ENCODE measurements at regions not wholly inside any gene's neighbourhood (a gene's known extent, or its start where the extent isn't known, plus 50 kb on each side); places are given as distances from the start of the nearest gene placed in this dataset.

- Histone ChIP-seq H3K9me3 (no peaks in the 10 kb centered on the region), H3K27me3 (replicated peaks in 1 of 7) (no peaks in the 10 kb centered on the region), H3K4me3 (no peak overlapping the region), H3K36me3 (no peaks in the 10 kb centered on the region), H3K4me1 (no peaks in the 10 kb centered on the region), H3K27ac (no peak overlapping the region)
- 79 to 90% (median 83%) methylated on average over 2 of the region's 2 CpGs for WGBS, 5 donors
- no peak for DNase-seq
- TF ChIP-seq POLR2A (IDR thresholded peaks at IDR 0.05) (no peak), POLR2AphosphoS5 (IDR thresholded peaks at IDR 0.05) (no peak)
- TF ChIP-seq, protein P1, sequence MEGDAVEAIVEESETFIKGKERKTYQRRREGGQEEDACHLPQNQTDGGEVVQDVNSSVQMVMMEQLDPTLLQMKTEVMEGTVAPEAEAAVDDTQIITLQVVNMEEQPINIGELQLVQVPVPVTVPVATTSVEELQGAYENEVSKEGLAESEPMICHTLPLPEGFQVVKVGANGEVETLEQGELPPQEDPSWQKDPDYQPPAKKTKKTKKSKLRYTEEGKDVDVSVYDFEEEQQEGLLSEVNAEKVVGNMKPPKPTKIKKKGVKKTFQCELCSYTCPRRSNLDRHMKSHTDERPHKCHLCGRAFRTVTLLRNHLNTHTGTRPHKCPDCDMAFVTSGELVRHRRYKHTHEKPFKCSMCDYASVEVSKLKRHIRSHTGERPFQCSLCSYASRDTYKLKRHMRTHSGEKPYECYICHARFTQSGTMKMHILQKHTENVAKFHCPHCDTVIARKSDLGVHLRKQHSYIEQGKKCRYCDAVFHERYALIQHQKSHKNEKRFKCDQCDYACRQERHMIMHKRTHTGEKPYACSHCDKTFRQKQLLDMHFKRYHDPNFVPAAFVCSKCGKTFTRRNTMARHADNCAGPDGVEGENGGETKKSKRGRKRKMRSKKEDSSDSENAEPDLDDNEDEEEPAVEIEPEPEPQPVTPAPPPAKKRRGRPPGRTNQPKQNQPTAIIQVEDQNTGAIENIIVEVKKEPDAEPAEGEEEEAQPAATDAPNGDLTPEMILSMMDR (IDR thresholded peaks at IDR 0.05 in 8 of 11, conservative IDR thresholded peaks at IDR 0.05 in 3 of 11), result no peak
- intact Hi-C loops (cut with DNase I; ENCODE audit: low total_unique reads), result no loop called here
Measured at GRCh38 chr3:147575391-147575790, 166.2 kb downstream of the ZIC1 start.

DNA sequence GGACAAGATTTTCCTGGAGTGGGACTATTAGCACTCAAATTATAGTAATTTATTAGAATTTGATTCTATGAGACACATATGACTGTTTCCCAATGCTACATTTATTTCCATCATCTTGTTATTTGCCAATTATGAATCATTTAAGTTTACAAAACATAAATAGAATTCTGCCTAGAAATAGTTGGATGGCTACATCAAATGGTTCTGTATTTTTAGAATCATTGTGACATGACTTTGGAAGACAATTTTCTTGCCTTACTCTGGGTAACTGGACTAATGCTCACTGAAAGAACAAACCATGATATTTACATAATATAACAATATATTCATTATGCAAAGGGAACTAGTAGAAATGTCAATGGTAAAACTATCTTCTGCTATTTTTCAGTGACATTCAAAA lies 173.5 kb downstream of the ZIC1 start:
- Histone ChIP-seq H3K9me3 (peaks cover 0 to 7% (median 0%) of the 10 kb centered on the region in 8 donors), H3K27me3 (replicated peaks in 1 of 7) (no peaks in the 10 kb centered on the region), H3K4me3 (no peak overlapping the region), H3K27ac (no peak overlapping the region), H3K36me3 (no peaks in the 10 kb centered on the region), H3K4me1 (no peaks in the 10 kb centered on the region)
- no peak for TF ChIP-seq POLR2AphosphoS5 (IDR thresholded peaks at IDR 0.05)
- TF ChIP-seq, protein P1 (IDR thresholded peaks at IDR 0.05 in 8 of 11, conservative IDR thresholded peaks at IDR 0.05 in 3 of 11), result no peak
- TF ChIP-seq POLR2A (IDR thresholded peaks at IDR 0.05), result no peak
- intact Hi-C loops (cut with DNase I; ENCODE audit: low total_unique reads), result no loop called here
- no peak for DNase-seq

DNA sequence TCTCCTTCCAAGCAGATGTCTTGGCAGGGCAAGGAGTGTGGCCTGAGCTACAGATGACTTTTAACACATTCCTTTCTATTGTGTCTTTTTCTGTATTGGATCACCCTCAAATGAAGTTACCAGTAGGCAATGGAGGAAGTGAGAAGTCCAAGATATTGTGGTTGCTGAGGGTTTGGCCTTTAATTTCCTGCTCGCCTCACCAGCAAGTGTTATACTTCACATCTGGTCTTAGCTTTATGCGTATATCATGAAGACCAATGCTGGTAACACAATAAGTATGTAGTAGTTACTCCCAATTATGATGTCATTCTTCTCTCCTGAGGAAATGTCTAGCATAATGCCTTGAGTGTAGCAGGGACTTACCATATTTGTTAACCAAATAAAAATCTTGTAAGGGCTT lies 179.9 kb downstream of the ZIC1 start:
- Histone ChIP-seq H3K27me3 (replicated peaks in 1 of 7) (no peaks in the 10 kb centered on the region), H3K27ac (no peak overlapping the region), H3K36me3 (no peaks in the 10 kb centered on the region), H3K9me3 (peaks cover 0 to 11% (median 2%) of the 10 kb centered on the region in 8 donors), H3K4me1 (no peaks in the 10 kb centered on the region), H3K4me3 (no peak overlapping the region)
- no peak for TF ChIP-seq POLR2AphosphoS5 (IDR thresholded peaks at IDR 0.05)
- no peak for TF ChIP-seq POLR2A (IDR thresholded peaks at IDR 0.05)
- TF ChIP-seq, protein P1 (IDR thresholded peaks at IDR 0.05 in 8 of 11, conservative IDR thresholded peaks at IDR 0.05 in 3 of 11), result no peak
- DNase-seq, result no peak
- intact Hi-C loops (cut with DNase I; ENCODE audit: low total_unique reads), result no loop called here
- 82 to 89% (median 85%) methylated on average over 2 of the region's 2 CpGs for WGBS, 5 donors

DNA sequence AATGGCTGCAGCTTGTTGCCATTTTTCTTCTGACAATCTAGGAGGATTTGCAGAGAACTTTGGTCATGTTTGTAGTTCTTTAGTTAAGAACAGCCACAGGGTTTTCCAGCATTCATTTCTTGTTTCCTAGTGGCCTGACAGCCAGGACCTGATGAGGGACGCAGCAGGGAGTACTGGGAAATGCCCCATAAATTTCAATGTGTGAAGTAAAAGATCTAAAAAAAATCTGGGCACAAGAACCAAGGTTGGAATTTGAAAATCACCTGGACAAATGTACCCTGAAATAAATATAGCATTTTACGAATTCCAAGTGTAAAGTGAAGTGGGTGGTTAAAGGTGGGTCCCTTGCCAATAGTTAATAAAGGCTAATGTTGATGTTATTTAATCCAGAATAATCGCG lies 195.0 kb downstream of the ZIC1 start:
- H3K27ac ChIP-seq, result no peak overlapping the region
- intact Hi-C loops (cut with DNase I; ENCODE audit: low total_unique reads), result no loop called here
- peaks cover 0 to 15% (median 6%) of the 10 kb centered on the region in 8 donors for H3K9me3 ChIP-seq
- H3K4me3 ChIP-seq, result no peak overlapping the region
- 72 to 81% (median 75%) methylated on average over 4 of the region's 4 CpGs for WGBS, 5 donors
- H3K4me1 ChIP-seq, result no peaks in the 10 kb centered on the region
- no peak for DNase-seq
- H3K27me3 ChIP-seq (replicated peaks in 1 of 7), result no peaks in the 10 kb centered on the region
- no peak for TF ChIP-seq POLR2AphosphoS5 (IDR thresholded peaks at IDR 0.05)
- TF ChIP-seq POLR2A (IDR thresholded peaks at IDR 0.05), result no peak
- TF ChIP-seq, protein P1 (IDR thresholded peaks at IDR 0.05 in 8 of 11, conservative IDR thresholded peaks at IDR 0.05 in 3 of 11), result no peak
- no peaks in the 10 kb centered on the region for H3K36me3 ChIP-seq
